CD4-positive, alpha-beta T cell treated with Interleukin-6 at 100 ng/mL for 8 hours (primary cell): ENCODE measurements at regions not wholly inside any gene's neighbourhood (a gene's known extent, or its start where the extent isn't known, plus 50 kb on each side); places are given as distances from the start of the nearest gene placed in this dataset.

Experiments
- DNase-seq: peaks from one replicate; pipeline ENCODE4 v3.0.0-alpha.2; 2020; ENCODE audit warnings: mixed read lengths, low spot score

- DNase-seq: no peak
These were observed 105.5 kb upstream of the CPEB4 start for GRCh38 chr5:173782671-173783101.

GRCh38 chr5:173783371-173783770, 104.8 kb upstream of the CPEB4 start:
- no peak for DNase-seq

- DNase-seq: no peak
These were observed 102.7 kb upstream of the CPEB4 start for GRCh38 chr5:173785400-173785799.

- DNase-seq: no peak
These were observed 102.3 kb upstream of the CPEB4 start for GRCh38 chr5:173785866-173786265.

GRCh38 chr5:173786286-173787187, 101.6 kb upstream of the CPEB4 start:
- DNase-seq: no peak

- DNase-seq: no peak
These were observed 98.9 kb upstream of the CPEB4 start for GRCh38 chr5:173789031-173789920.

- DNase-seq: no peak
These were observed 97.9 kb upstream of the CPEB4 start for GRCh38 chr5:173790177-173790719.

- no peak for DNase-seq
These were observed 97.2 kb upstream of the CPEB4 start for GRCh38 chr5:173790836-173791546.

GRCh38 chr5:173791878-173792277, 96.3 kb upstream of the CPEB4 start:
- DNase-seq: no peak

GRCh38 chr5:173792781-173793547, 95.2 kb upstream of the CPEB4 start:
- no peak for DNase-seq

GRCh38 chr5:173793648-173794548, 94.3 kb upstream of the CPEB4 start:
- DNase-seq: no peak

GRCh38 chr5:173794901-173795416, 93.2 kb upstream of the CPEB4 start:
- DNase-seq: no peak

- DNase-seq: no peak
These were observed 92.5 kb upstream of the CPEB4 start for GRCh38 chr5:173795601-173796000.

- DNase-seq: no peak
These were observed 91.2 kb upstream of the CPEB4 start for GRCh38 chr5:173796721-173797495.

- DNase-seq: no peak
These were observed 89.9 kb upstream of the CPEB4 start for GRCh38 chr5:173798127-173798810.

GRCh38 chr5:173800340-173800739, 87.8 kb upstream of the CPEB4 start:
- DNase-seq: no peak

- no peak for DNase-seq
These were observed 87.1 kb upstream of the CPEB4 start for GRCh38 chr5:173801006-173801405.

- no peak for DNase-seq
These were observed 85.4 kb upstream of the CPEB4 start for GRCh38 chr5:173802670-173803165.
